ENCODE measurements at regions not wholly inside any gene's neighbourhood (a gene's known extent, or its start where the extent isn't known, plus 50 kb on each side); places are given as distances from the start of the nearest gene placed in this dataset.

DNA sequence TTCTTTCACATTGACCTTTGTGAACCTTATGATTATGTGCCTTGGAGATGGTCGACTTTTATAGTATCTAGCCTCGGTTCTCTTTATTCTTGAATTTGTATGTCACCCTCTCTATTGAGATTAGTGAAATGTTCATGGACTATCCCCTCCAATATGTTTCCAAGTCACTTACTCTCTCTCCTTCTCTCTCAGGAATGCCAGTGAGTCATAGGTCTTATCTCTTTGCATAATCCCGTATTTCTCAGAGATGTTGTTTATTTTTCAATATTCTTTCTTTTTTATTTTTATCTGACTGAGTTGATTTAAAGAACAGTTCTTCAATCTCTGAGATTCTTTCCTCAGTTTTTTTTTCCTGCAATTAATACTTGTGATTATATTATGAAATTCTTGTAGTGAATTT lies 411.6 kb upstream of the CADM2 start:
- Histone ChIP-seq H3K4me3 (ENCODE audit: control insufficient read depth in 2 of 3, extremely low read depth in 1 of 3, insufficient read depth in 2 of 3, low read depth in 1 of 3, low read length in 3 of 3) (no peak overlapping the region), H3K4me1 (ENCODE audit: control insufficient read depth, extremely low read depth, insufficient read depth, low read length) (no peaks in the 10 kb centered on the region), H3K36me3 (ENCODE audit: control insufficient read depth in 2 of 2, extremely low read depth in 1 of 2, insufficient read depth in 2 of 2, low read length in 2 of 2) (no peaks in the 10 kb centered on the region), H3K9me1 (ENCODE audit: control insufficient read depth, extremely low read depth, insufficient read depth, low read length) (no peaks in the 10 kb centered on the region), H4K20me1 (ENCODE audit: control insufficient read depth, extremely low read depth, insufficient read depth, low read length) (no peaks in the 10 kb centered on the region), H3K9me3 (ENCODE audit: control insufficient read depth, low read depth, low read length) (no peaks in the 10 kb centered on the region), H2AFZ (ENCODE audit: control insufficient read depth, low read length) (no peak overlapping the region), H3K4me2 (ENCODE audit: control insufficient read depth, extremely low read depth, insufficient read depth, low read depth, low read length) (no peak overlapping the region), H3K27me3 (ENCODE audit: control insufficient read depth, extremely low read depth, insufficient read depth, low read length) (no peaks in the 10 kb centered on the region), H3K79me2 (ENCODE audit: control insufficient read depth, insufficient read depth, low read length) (no peaks in the 10 kb centered on the region), H3K27ac (ENCODE audit: control insufficient read depth, insufficient read depth, low read length) (no peak overlapping the region), H3K9ac (ENCODE audit: control insufficient read depth, extremely low read depth, insufficient read depth, low read length) (no peak overlapping the region)
- dilution Hi-C loops (cut with MboI; ENCODE audit: extremely low pct_ligation_motif_present, low sequenced_read_pairs): no loop called here
- FAIRE-seq (no peak), DNase-seq (ENCODE audit: low read depth, low spot score) (no peak)
- TF ChIP-seq, protein P1, sequence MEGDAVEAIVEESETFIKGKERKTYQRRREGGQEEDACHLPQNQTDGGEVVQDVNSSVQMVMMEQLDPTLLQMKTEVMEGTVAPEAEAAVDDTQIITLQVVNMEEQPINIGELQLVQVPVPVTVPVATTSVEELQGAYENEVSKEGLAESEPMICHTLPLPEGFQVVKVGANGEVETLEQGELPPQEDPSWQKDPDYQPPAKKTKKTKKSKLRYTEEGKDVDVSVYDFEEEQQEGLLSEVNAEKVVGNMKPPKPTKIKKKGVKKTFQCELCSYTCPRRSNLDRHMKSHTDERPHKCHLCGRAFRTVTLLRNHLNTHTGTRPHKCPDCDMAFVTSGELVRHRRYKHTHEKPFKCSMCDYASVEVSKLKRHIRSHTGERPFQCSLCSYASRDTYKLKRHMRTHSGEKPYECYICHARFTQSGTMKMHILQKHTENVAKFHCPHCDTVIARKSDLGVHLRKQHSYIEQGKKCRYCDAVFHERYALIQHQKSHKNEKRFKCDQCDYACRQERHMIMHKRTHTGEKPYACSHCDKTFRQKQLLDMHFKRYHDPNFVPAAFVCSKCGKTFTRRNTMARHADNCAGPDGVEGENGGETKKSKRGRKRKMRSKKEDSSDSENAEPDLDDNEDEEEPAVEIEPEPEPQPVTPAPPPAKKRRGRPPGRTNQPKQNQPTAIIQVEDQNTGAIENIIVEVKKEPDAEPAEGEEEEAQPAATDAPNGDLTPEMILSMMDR (optimal IDR thresholded peaks at IDR 0.05 in 1 of 3, IDR thresholded peaks at IDR 0.05 in 1 of 3, conservative IDR thresholded peaks at IDR 0.05 in 1 of 3; ENCODE audit: extremely low read depth in 1 of 3, insufficient read depth in 2 of 3, low read length in 3 of 3): no peak
- no peak for TF ChIP-seq EZH2 (IDR thresholded peaks at IDR 0.05; ENCODE audit: low read length)

DNA sequence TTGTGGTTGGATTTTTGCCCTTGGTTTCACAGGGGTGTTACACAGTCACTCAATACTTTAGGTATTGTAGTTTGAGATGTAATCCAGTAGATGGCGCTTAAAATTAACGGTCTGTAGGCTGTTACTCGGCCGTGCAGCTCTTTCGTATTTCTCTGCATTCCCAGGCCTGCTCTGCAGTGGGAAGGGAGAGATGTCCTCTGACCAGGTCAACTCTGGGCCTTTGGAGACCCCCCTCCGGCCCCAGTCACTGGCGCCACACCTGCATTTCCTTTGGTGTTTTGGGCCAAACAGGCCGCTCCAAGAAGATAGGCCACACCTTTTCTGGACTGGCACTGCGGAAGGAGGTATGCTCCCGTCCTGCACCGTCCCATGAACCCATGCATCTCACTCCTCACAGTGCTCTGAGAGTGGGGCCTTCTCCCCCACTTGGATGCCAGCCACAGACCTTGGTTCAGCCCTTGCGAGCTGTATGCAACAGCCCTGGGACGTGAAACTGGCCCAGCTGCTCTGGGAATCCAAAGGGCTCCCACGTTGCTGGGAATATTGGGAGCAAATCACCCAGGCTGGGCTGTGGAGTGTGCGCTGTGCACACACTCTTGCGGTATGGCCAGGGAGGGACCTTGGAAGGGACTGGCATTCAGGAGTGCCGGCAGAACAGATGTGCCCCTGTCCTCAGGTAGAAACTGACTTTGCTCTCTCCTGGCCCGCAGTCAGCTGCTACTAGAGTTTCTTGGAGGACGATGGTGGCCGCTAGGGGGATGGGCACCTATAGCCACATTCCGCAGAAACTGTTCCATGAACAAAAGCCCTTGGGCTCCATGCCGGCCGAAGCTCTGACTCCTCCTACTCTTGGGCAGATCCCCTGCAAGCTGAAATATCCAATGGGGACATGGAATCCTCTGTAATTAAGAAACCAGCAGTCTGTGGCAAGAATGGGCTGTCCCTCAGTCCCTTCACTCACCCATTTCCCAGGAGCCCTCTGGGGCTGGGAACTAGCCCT lies 410.5 kb upstream of the CADM2 start:
- Histone ChIP-seq H3K9me1 (ENCODE audit: control insufficient read depth, extremely low read depth, insufficient read depth, low read length) (no peaks in the 10 kb centered on the region), H3K9ac (ENCODE audit: control insufficient read depth, extremely low read depth, insufficient read depth, low read length) (no peak overlapping the region), H3K9me3 (ENCODE audit: control insufficient read depth, low read depth, low read length) (no peaks in the 10 kb centered on the region), H3K27ac (ENCODE audit: control insufficient read depth, insufficient read depth, low read length) (no peak overlapping the region), H3K36me3 (ENCODE audit: control insufficient read depth in 2 of 2, extremely low read depth in 1 of 2, insufficient read depth in 2 of 2, low read length in 2 of 2) (no peaks in the 10 kb centered on the region), H3K4me3 (ENCODE audit: control insufficient read depth in 2 of 3, extremely low read depth in 1 of 3, insufficient read depth in 2 of 3, low read depth in 1 of 3, low read length in 3 of 3) (no peak overlapping the region), H4K20me1 (ENCODE audit: control insufficient read depth, extremely low read depth, insufficient read depth, low read length) (no peaks in the 10 kb centered on the region), H3K4me2 (ENCODE audit: control insufficient read depth, extremely low read depth, insufficient read depth, low read depth, low read length) (peak overlapping the region; percentile 32), H3K79me2 (ENCODE audit: control insufficient read depth, insufficient read depth, low read length) (no peaks in the 10 kb centered on the region), H2AFZ (ENCODE audit: control insufficient read depth, low read length) (peak overlapping the region; percentile 23), H3K4me1 (ENCODE audit: control insufficient read depth, extremely low read depth, insufficient read depth, low read length) (no peaks in the 10 kb centered on the region), H3K27me3 (ENCODE audit: control insufficient read depth, extremely low read depth, insufficient read depth, low read length) (no peaks in the 10 kb centered on the region)
- dilution Hi-C loops (cut with MboI; ENCODE audit: extremely low pct_ligation_motif_present, low sequenced_read_pairs): no loop called here
- no peak for TF ChIP-seq EZH2 (IDR thresholded peaks at IDR 0.05; ENCODE audit: low read length)
- TF ChIP-seq, protein P1 (optimal IDR thresholded peaks at IDR 0.05 in 1 of 3, IDR thresholded peaks at IDR 0.05 in 1 of 3, conservative IDR thresholded peaks at IDR 0.05 in 1 of 3; ENCODE audit: extremely low read depth in 1 of 3, insufficient read depth in 2 of 3, low read length in 3 of 3): peak; percentile 38 to 46 (median 38)
- DNase-seq (ENCODE audit: low read depth, low spot score) (no peak), FAIRE-seq (peak; percentile 39)
